ENCODE measurements at regions not wholly inside any gene's neighbourhood (a gene's known extent, or its start where the extent isn't known, plus 50 kb on each side); places are given as distances from the start of the nearest gene placed in this dataset.
"Not testable (repeated sequence)": the region's sequence is repeated elsewhere in the genome, so short reads cannot be mapped to it uniquely, and the experiment has no call there.

DNA sequence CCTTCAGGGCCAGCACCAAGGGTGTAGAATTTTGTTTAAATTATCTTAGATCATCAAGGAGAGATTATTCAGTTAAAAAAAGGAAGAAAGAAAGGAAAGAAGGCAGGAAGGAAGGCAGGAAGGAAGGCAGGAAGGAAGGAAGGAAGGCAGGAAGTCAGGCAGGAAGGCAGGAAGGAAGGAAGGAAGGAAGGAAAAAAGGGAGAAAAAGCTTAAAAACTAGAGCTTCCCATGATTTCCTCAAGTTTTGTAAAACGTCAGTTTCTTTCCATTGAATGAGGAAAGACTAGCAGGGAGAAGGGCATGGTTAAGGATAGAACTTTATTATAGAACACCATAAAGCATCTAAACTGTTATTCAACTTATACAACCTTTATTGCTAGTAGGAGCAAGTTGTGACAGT, 2672.0 kb upstream of the PCDH20 start:
- FAIRE-seq (no peak), DNase-seq (no peak)
- Histone ChIP-seq H3K4me3 (ENCODE audit: low read depth in 1 of 3, low read length in 3 of 3) (no peak overlapping the region), H3K27ac (ENCODE audit: low read depth in 1 of 3, low read length in 2 of 3) (no peak overlapping the region), H3K9me3 (ENCODE audit: control insufficient read depth in 2 of 2, insufficient read depth in 1 of 2, low read depth in 1 of 2, low read length in 1 of 2) (no peaks in the 10 kb centered on the region), H3K4me1 (ENCODE audit: control insufficient read depth in 3 of 3, insufficient read depth in 2 of 3, low read depth in 1 of 3, low read length in 2 of 3) (no peaks in the 10 kb centered on the region), H3K27me3 (ENCODE audit: control insufficient read depth in 3 of 3, insufficient read depth in 3 of 3, low read length in 3 of 3) (no peaks in the 10 kb centered on the region), H3K36me3 (ENCODE audit: control insufficient read depth in 3 of 3, insufficient read depth in 2 of 3, low read depth in 1 of 3, low read length in 3 of 3) (no peaks in the 10 kb centered on the region)
- WGBS, 3 donors = 50 to 53% (median 50%) methylated on average over 1 of the region's 1 CpG

DNA sequence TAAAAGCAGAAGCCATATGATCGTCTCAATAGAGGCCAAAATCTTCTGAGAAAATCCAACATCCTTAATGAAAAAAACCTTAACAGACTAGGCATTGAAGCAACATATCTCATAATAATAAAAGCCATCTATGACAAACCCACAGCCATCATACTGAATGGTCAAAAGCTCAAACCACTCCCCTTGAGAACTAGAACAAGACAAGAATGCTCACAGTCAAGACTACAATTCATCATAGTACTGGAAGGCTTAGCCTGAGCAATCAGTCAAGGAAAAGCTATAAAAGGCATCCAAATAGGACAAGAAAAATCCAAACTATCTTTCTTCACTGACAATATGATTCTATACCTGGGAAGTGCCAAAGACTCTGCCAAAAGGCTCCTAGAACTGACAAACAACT, 2668.2 kb upstream of the PCDH20 start:
- WGBS, 3 donors = 82 to 86% (median 85%) methylated on average over 1 of the region's 1 CpG
- FAIRE-seq = no peak

DNA sequence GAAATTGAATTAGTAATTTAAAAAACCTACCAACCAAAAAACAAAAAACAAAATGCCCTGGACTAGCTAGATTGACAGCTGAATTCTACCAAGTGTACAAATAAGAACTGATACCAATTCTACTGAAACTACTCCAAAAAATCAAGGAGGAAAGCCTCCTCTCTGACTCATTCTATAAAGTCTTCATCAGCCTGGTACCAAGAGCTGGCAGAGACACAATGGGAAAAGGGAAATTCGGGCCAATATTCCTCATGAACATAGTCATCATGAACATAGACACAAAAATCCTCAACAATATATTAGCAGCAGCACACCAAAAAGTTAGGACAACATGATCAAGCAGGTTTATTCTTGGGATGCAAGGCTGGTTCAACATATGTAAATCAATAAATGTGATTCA, 2667.7 kb upstream of the PCDH20 start:
- Histone ChIP-seq H3K4me1 (ENCODE audit: control insufficient read depth in 3 of 3, insufficient read depth in 2 of 3, low read depth in 1 of 3, low read length in 2 of 3) (no peaks in the 10 kb centered on the region), H3K4me3 (ENCODE audit: low read depth in 1 of 3, low read length in 3 of 3) (no peak overlapping the region), H3K36me3 (ENCODE audit: control insufficient read depth in 3 of 3, insufficient read depth in 2 of 3, low read depth in 1 of 3, low read length in 3 of 3) (no peaks in the 10 kb centered on the region), H3K27ac (ENCODE audit: low read depth in 1 of 3, low read length in 2 of 3) (no peak overlapping the region), H3K27me3 (ENCODE audit: control insufficient read depth in 3 of 3, insufficient read depth in 3 of 3, low read length in 3 of 3) (no peaks in the 10 kb centered on the region), H3K9me3 (ENCODE audit: control insufficient read depth in 2 of 2, insufficient read depth in 1 of 2, low read depth in 1 of 2, low read length in 1 of 2) (no peaks in the 10 kb centered on the region)
- DNase-seq (no peak), FAIRE-seq (no peak)
- WGBS, 3 donors = 68 to 79% (median 68%) methylated on average over 1 of the region's 1 CpG

More for the DNA sequence above, 2668.2 kb upstream of the PCDH20 start:
- no peaks in the 10 kb centered on the region for H3K4me1 ChIP-seq (ENCODE audit: control insufficient read depth in 3 of 3, insufficient read depth in 2 of 3, low read depth in 1 of 3, low read length in 2 of 3)
- H3K9me3 ChIP-seq (ENCODE audit: control insufficient read depth in 2 of 2, insufficient read depth in 1 of 2, low read depth in 1 of 2, low read length in 1 of 2) = no peaks in the 10 kb centered on the region
- no peaks in the 10 kb centered on the region for H3K36me3 ChIP-seq (ENCODE audit: control insufficient read depth in 3 of 3, insufficient read depth in 2 of 3, low read depth in 1 of 3, low read length in 3 of 3)
- H3K27ac ChIP-seq (ENCODE audit: low read depth in 1 of 3, low read length in 2 of 3) = no peak overlapping the region
- H3K4me3 ChIP-seq (ENCODE audit: low read depth in 1 of 3, low read length in 3 of 3) = no peak overlapping the region
- H3K27me3 ChIP-seq (ENCODE audit: control insufficient read depth in 3 of 3, insufficient read depth in 3 of 3, low read length in 3 of 3) = no peaks in the 10 kb centered on the region
- DNase-seq = no peak

DNA sequence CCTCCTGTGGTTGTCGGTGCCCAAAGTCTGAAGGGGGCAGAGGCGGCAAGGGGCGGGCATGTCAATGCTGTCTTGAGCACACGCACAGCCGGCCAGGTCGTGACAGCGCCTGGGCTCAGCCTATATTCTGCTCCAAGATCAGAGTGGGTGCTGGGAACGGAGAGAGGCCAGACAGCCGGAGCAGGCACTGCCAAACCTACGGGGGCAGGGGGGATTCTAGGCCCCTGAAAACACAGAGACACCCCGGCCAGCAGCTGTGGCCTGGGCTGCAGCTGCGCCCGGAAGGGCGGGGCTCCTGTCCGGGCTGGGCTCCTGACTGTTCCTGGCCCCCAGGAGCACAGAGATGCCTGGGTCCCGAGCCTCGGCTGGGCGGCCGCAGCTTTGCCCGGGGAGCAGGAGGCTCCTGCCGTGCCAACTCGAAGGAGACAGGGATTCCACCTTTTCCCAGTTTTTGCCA, 2662.9 kb upstream of the PCDH20 start:
- H3K36me3 ChIP-seq (ENCODE audit: control insufficient read depth in 3 of 3, insufficient read depth in 2 of 3, low read depth in 1 of 3, low read length in 3 of 3) = no peaks in the 10 kb centered on the region
- no peak for FAIRE-seq
- DNase-seq = no peak
- no peak overlapping the region for H3K4me3 ChIP-seq (ENCODE audit: low read depth in 1 of 3, low read length in 3 of 3)
- WGBS, 3 donors = 84 to 92% (median 91%) methylated on average over 22 of the region's 22 CpGs
- no peaks in the 10 kb centered on the region for H3K27me3 ChIP-seq (ENCODE audit: control insufficient read depth in 3 of 3, insufficient read depth in 3 of 3, low read length in 3 of 3)
- no peaks in the 10 kb centered on the region for H3K4me1 ChIP-seq (ENCODE audit: control insufficient read depth in 3 of 3, insufficient read depth in 2 of 3, low read depth in 1 of 3, low read length in 2 of 3)
- H3K27ac ChIP-seq (ENCODE audit: low read depth in 1 of 3, low read length in 2 of 3) = no peak overlapping the region
- H3K9me3 ChIP-seq (ENCODE audit: control insufficient read depth in 2 of 2, insufficient read depth in 1 of 2, low read depth in 1 of 2, low read length in 1 of 2) = no peaks in the 10 kb centered on the region

DNA sequence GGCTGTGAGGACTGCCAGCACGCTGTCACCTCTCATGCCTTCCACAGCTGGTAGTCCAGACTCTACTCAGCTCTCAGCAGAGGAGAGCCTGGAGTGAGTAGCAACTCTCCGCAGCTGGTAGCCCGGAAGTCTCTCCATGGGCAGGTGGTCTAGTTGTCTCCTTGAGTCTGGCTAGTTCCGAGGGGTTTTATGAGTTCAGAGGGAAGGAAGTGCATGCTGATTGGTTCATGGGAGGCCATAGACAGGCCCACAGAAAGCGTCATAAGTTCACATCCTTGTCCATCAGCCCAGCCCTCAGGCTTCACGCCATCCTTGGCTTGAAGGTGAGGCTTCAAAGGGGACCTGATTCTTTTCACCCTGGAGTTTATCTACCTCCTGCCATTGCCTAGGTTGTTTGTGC, 2662.4 kb upstream of the PCDH20 start:
- DNase-seq (no peak), FAIRE-seq (no peak)
- Histone ChIP-seq H3K9me3 (ENCODE audit: control insufficient read depth in 2 of 2, insufficient read depth in 1 of 2, low read depth in 1 of 2, low read length in 1 of 2) (no peaks in the 10 kb centered on the region), H3K4me1 (ENCODE audit: control insufficient read depth in 3 of 3, insufficient read depth in 2 of 3, low read depth in 1 of 3, low read length in 2 of 3) (no peaks in the 10 kb centered on the region), H3K4me3 (ENCODE audit: low read depth in 1 of 3, low read length in 3 of 3) (no peak overlapping the region), H3K27me3 (ENCODE audit: control insufficient read depth in 3 of 3, insufficient read depth in 3 of 3, low read length in 3 of 3) (no peaks in the 10 kb centered on the region), H3K27ac (ENCODE audit: low read depth in 1 of 3, low read length in 2 of 3) (no peak overlapping the region), H3K36me3 (ENCODE audit: control insufficient read depth in 3 of 3, insufficient read depth in 2 of 3, low read depth in 1 of 3, low read length in 3 of 3) (no peaks in the 10 kb centered on the region)
- WGBS, 3 donors = 84 to 89% (median 87%) methylated on average over 6 of the region's 6 CpGs

DNA sequence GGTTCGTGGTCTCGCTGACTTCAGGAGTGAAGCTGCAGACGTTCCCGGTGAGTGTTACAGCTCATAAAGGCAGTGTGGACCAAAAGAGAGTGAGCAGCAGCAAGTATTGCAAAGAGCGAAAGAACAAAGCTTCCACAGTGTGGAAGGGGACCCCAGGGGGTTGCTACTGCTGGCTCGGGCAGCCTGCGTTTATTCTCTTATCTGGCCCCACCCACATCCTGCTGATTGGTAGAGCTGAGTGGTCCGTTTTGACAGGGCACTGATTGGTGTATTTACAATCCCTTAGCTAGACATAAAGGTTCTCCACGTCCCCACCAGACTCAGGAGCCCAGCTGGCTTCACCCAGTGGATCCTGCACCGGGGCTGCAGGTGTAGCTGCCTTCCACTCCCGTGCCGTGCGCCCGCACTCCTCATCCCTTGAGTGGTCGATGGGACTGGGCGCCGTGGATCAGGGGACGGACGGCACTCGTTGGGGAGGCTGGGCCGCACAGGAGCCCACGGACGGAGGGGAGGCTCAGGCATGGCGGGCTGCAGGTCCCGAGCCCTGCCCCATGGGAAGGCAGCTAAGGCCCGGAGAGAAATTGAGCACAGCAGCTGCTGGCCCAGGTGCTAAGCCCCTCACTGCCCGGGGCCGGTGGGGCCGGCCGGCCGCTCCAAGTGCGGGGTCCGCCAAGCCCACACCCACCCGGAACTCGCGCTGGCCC, 2661.6 kb upstream of the PCDH20 start:
- not testable (repeated sequence) for DNase-seq; H3K4me3 ChIP-seq (ENCODE audit: low read depth in 1 of 3, low read length in 3 of 3); H3K9me3 ChIP-seq (ENCODE audit: control insufficient read depth in 2 of 2, insufficient read depth in 1 of 2, low read depth in 1 of 2, low read length in 1 of 2); H3K27ac ChIP-seq (ENCODE audit: low read depth in 1 of 3, low read length in 2 of 3); H3K36me3 ChIP-seq (ENCODE audit: control insufficient read depth in 3 of 3, insufficient read depth in 2 of 3, low read depth in 1 of 3, low read length in 3 of 3); H3K4me1 ChIP-seq (ENCODE audit: control insufficient read depth in 3 of 3, insufficient read depth in 2 of 3, low read depth in 1 of 3, low read length in 2 of 3); FAIRE-seq; H3K27me3 ChIP-seq (ENCODE audit: control insufficient read depth in 3 of 3, insufficient read depth in 3 of 3, low read length in 3 of 3)
- WGBS, 3 donors = 85 to 93% (median 87%) methylated on average over 32 to 36 of the region's 36 CpGs

DNA sequence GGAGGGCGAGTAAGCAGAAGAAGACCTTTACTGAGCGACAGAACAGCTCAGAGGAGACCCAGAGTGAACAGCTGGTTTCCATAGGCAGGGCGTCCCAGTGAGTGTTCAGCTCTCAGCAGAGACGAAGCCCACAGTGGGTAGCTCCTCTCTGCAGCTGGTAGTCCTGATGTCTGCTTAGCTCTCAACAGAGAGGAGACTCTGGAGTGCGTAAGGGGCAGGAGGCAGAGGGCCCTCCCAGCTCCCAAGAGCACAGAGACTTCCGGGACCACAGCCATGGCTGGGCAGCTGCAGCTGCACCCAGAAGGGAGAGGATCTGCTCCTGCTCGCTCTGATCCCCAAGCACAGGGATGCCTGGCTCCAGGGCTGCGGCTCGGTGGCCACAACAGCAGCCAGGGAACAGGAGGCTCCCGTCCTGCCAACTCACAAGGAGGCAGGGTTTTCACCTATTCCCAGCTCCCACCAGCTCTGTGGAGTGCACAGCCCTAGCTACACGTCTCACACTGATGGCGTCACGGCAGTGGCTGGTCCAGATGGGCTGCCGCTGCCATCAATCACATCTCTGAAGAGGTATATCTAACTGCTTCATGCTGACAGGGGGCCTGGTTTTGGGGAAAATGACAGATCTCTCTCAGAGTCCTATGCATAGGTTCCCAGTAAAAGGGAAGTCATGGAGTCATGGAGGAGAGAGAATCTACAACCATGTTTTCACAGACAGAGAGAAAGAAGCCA, 2660.1 kb upstream of the PCDH20 start:
- H3K36me3 ChIP-seq (ENCODE audit: control insufficient read depth in 3 of 3, insufficient read depth in 2 of 3, low read depth in 1 of 3, low read length in 3 of 3) = no peaks in the 10 kb centered on the region
- FAIRE-seq (no peak), DNase-seq (no peak)
- H3K27ac ChIP-seq (ENCODE audit: low read depth in 1 of 3, low read length in 2 of 3) = no peak overlapping the region
- H3K4me1 ChIP-seq (ENCODE audit: control insufficient read depth in 3 of 3, insufficient read depth in 2 of 3, low read depth in 1 of 3, low read length in 2 of 3) = no peaks in the 10 kb centered on the region
- 83 to 88% (median 86%) methylated on average over 13 to 14 of the region's 14 CpGs for WGBS, 3 donors
- no peaks in the 10 kb centered on the region for H3K9me3 ChIP-seq (ENCODE audit: control insufficient read depth in 2 of 2, insufficient read depth in 1 of 2, low read depth in 1 of 2, low read length in 1 of 2)
- no peak overlapping the region for H3K4me3 ChIP-seq (ENCODE audit: low read depth in 1 of 3, low read length in 3 of 3)
- no peaks in the 10 kb centered on the region for H3K27me3 ChIP-seq (ENCODE audit: control insufficient read depth in 3 of 3, insufficient read depth in 3 of 3, low read length in 3 of 3)

DNA sequence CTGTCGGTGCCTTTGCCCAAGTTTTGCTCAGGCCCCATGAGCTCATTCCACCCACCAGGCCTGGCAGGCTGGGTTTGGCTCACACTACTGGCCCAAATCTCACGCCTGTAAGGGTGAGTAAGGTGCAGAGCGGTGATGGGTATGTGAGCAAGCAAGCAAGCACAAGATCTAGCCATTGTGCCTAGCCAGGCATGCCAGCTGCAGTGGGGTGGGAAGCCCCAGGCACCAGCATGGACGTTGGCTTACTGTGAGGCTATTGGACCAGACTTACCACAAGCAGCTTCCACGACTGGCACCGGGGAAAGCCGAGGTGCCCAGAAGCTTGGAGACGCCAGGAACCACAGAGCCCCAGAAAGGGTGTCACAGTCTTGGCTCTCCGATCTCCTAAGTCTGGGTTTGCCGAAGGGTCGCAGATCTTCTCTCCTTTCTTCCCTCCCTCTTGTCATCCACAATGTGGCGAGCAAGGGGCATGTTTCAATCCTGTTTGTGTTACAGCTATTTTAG, 2659.4 kb upstream of the PCDH20 start:
- no peaks in the 10 kb centered on the region for H3K9me3 ChIP-seq (ENCODE audit: control insufficient read depth in 2 of 2, insufficient read depth in 1 of 2, low read depth in 1 of 2, low read length in 1 of 2)
- no peaks in the 10 kb centered on the region for H3K36me3 ChIP-seq (ENCODE audit: control insufficient read depth in 3 of 3, insufficient read depth in 2 of 3, low read depth in 1 of 3, low read length in 3 of 3)
- no peaks in the 10 kb centered on the region for H3K27me3 ChIP-seq (ENCODE audit: control insufficient read depth in 3 of 3, insufficient read depth in 3 of 3, low read length in 3 of 3)
- H3K4me3 ChIP-seq (ENCODE audit: low read depth in 1 of 3, low read length in 3 of 3) = no peak overlapping the region
- FAIRE-seq (no peak), DNase-seq (no peak)
- H3K4me1 ChIP-seq (ENCODE audit: control insufficient read depth in 3 of 3, insufficient read depth in 2 of 3, low read depth in 1 of 3, low read length in 2 of 3) = no peaks in the 10 kb centered on the region
- WGBS, 3 donors = 82 to 88% (median 83%) methylated on average over 12 of the region's 12 CpGs
- no peak overlapping the region for H3K27ac ChIP-seq (ENCODE audit: low read depth in 1 of 3, low read length in 2 of 3)
